Thyroid gland (tissue), 4 donors: ENCODE measurements at regions not wholly inside any gene's neighbourhood (a gene's known extent, or its start where the extent isn't known, plus 50 kb on each side); places are given as distances from the start of the nearest gene placed in this dataset.

Source experiments
- DNase-seq, 2 donors: peaks; one replicate each; pipeline ENCODE4 v3.0.0-alpha.2; 2019
- H3K27ac ChIP-seq, 3 donors: fragments of 200-600 bp; sonication (generic); 1 replicate in 2 of 3; 2 replicates in 1 of 3; pipeline ENCODE4 v1.5.1; 2016 to 2019; ENCODE audit warnings: mild to moderate bottlenecking in 1 of 3, moderate library complexity in 1 of 3
- H3K27me3 ChIP-seq: fragments of 200-600 bp; sonication (generic); one replicate; pipeline ENCODE4 v1.5.1; 2019
- H3K36me3 ChIP-seq, 2 donors: fragments of 200-600 bp; sonication (generic); one replicate each; pipeline ENCODE4 v1.5.1; 2016 to 2019
- H3K4me1 ChIP-seq, 2 donors: fragments of 200-600 bp; sonication (generic); one replicate each; pipeline ENCODE4 v1.5.1; 2017 to 2019
- H3K4me3 ChIP-seq, 3 donors: fragments of 200-600 bp; sonication (generic); replicated peaks in 1 of 3; 1 replicate in 2 of 3; 2 replicates in 1 of 3; pipeline ENCODE4 v1.5.1; 2016; ENCODE audit warnings: mild to moderate bottlenecking in 1 of 3
- H3K9me3 ChIP-seq: fragments of 200-600 bp; sonication (generic); one replicate; pipeline ENCODE4 v1.5.1; 2017
- POLR2A ChIP-seq, 2 donors: fragments of 450-650 bp; IDR thresholded peaks; one replicate each; pipeline ENCODE4 v1.6.1; 2017; ENCODE audit warnings: antibody characterized with exemption in 2 of 2, mild to moderate bottlenecking in 2 of 2, moderate library complexity in 1 of 2
- WGBS, 2 donors: methylation state at CpG; one replicate each; pipeline ENCODE4 v1.1.5; 2017; 5-methylcytosine and 5-hydroxymethylcytosine counted together
- intact Hi-C: fragments of 100-400 bp; cut with DNase I; formaldehyde crosslinking; loops from one replicate; pipeline ENCODE4 v1.15.1; 2023
- TF ChIP-seq, protein P1 (sequence below), 6 experiments: fragments of 200-600 bp in 3 of 6; fragments of 450-650 bp in 3 of 6; sonication (generic) in 3 of 6; IDR thresholded peaks; one replicate each; pipeline ENCODE4 v1.5.1; 2016 to 2019; ENCODE audit warnings: antibody characterized with exemption in 6 of 6, mild to moderate bottlenecking in 2 of 6, inconsistent platforms in 1 of 6, moderate library complexity in 1 of 6

- Histone ChIP-seq H3K4me1 (no peaks in the 10 kb centered on the region), H3K36me3 (no peaks in the 10 kb centered on the region), H3K9me3 (no peaks in the 10 kb centered on the region), H3K4me3 (no peak overlapping the region), H3K27ac (no peak overlapping the region), H3K27me3 (no peaks in the 10 kb centered on the region)
- WGBS, 2 donors, result 94 to 97% methylated on average over 4 of the region's 4 CpGs
- intact Hi-C loops, result no loop called here
- TF ChIP-seq POLR2A (IDR thresholded peaks at IDR 0.05), result no peak
- TF ChIP-seq, protein P1, sequence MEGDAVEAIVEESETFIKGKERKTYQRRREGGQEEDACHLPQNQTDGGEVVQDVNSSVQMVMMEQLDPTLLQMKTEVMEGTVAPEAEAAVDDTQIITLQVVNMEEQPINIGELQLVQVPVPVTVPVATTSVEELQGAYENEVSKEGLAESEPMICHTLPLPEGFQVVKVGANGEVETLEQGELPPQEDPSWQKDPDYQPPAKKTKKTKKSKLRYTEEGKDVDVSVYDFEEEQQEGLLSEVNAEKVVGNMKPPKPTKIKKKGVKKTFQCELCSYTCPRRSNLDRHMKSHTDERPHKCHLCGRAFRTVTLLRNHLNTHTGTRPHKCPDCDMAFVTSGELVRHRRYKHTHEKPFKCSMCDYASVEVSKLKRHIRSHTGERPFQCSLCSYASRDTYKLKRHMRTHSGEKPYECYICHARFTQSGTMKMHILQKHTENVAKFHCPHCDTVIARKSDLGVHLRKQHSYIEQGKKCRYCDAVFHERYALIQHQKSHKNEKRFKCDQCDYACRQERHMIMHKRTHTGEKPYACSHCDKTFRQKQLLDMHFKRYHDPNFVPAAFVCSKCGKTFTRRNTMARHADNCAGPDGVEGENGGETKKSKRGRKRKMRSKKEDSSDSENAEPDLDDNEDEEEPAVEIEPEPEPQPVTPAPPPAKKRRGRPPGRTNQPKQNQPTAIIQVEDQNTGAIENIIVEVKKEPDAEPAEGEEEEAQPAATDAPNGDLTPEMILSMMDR (IDR thresholded peaks at IDR 0.05), result no peak
- DNase-seq, result no peak
These were observed 71.2 kb upstream of the ZMYND8 start for GRCh38 chr20:47427746-47428145.

DNA sequence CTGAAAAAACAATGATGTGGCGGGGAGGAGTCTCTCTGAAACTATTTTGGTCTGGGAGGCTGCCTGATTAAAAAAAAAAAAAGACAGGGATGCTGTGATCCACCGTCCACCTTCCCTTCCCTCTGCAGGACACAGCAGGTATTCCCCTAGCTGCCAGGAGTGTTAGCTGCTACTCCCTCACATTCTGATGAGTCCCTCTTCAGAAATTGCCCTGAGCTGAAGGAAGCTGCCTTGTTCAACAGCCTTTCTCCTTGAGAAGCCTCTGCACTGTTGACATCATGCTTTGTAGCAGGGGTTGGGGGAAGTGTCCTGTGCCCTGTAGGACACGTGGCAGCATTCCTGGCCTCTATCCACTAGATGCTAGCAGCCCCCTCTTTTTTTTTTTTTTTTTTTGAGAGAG is 71.7 kb upstream of the ZMYND8 start:
- Histone ChIP-seq H3K36me3 (no peaks in the 10 kb centered on the region), H3K27ac (no peak overlapping the region), H3K4me1 (no peaks in the 10 kb centered on the region), H3K4me3 (no peak overlapping the region), H3K9me3 (no peaks in the 10 kb centered on the region), H3K27me3 (no peaks in the 10 kb centered on the region)
- DNase-seq, result no peak
- TF ChIP-seq, protein P1 (IDR thresholded peaks at IDR 0.05), result no peak
- TF ChIP-seq POLR2A (IDR thresholded peaks at IDR 0.05), result no peak
- 49 to 69% methylated on average over 3 of the region's 3 CpGs for WGBS, 2 donors
- intact Hi-C loops, result no loop called here

- intact Hi-C loops, result no loop called here
- Histone ChIP-seq H3K4me3 (no peak overlapping the region), H3K4me1 (no peaks in the 10 kb centered on the region), H3K27me3 (no peaks in the 10 kb centered on the region), H3K9me3 (no peaks in the 10 kb centered on the region), H3K27ac (no peak overlapping the region), H3K36me3 (no peaks in the 10 kb centered on the region)
- WGBS, 2 donors, result 74 to 85% methylated on average over 4 of the region's 4 CpGs
- DNase-seq, result no peak
- TF ChIP-seq, protein P1 (IDR thresholded peaks at IDR 0.05), result no peak
- TF ChIP-seq POLR2A (IDR thresholded peaks at IDR 0.05), result no peak
These were observed 72.4 kb upstream of the ZMYND8 start for GRCh38 chr20:47428851-47429336.

DNA sequence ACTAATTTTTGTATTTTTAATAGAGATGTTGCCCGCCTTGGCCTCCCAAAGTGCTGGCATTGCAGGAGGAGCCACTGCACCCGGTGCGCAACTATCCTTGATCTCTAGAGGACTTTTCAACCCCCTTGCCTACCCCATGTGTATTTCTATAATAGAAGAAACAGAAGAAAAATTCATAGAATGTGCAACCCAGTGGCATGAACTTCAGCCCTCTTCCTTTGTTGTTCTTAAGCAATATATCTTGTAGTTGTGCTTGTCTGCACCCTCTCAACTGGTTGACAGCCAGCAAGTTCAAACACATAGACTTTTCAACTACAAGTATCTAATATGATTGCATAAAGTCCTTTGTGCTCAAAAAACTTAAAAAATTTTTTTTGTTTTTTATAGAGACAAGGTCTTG is 72.3 kb upstream of the NCOA3 start:
- Histone ChIP-seq H3K27ac (no peak overlapping the region), H3K27me3 (no peaks in the 10 kb centered on the region), H3K36me3 (no peaks in the 10 kb centered on the region), H3K9me3 (no peaks in the 10 kb centered on the region), H3K4me1 (no peaks in the 10 kb centered on the region), H3K4me3 (no peak overlapping the region)
- WGBS, 2 donors, result 91 to 98% methylated on average over 3 of the region's 3 CpGs
- TF ChIP-seq, protein P1 (IDR thresholded peaks at IDR 0.05), result no peak
- no peak for TF ChIP-seq POLR2A (IDR thresholded peaks at IDR 0.05)
- DNase-seq, result no peak
- intact Hi-C loops, result no loop called here

DNA sequence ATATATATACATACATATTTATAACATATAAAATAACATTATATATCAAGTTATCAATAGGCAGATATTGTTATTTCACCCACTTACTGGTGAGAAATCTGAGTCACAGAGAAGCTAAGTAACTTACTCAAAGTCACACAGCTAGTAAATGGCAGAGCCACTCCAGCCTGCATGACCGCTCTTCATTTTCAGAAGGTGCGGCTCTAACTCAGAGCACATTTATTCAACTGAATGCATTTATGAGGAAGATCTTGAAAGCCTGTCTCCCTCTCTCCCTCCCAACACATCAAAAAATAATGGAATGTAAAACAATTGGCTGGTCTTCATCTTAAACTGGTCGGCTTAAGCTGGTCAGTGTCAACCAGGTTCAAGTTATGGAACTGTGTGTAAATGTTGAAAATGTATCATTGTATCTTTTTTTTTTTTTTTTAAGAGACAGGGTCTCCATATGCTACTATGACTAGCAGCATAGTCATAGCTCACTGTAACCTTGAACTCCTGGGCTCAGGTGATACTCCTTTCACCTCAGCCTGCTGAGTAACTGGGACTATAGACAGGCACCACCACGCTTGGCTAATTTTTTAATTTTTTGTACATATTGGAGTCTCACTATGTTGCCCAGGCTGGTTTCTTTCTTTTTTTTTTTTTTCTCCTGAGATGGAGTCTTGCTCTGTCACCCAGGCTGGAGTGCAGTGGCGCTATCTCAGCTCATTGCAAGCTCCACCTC is 70.7 kb upstream of the NCOA3 start:
- no peak overlapping the region for H3K4me3 ChIP-seq
- no peak for DNase-seq
- H3K27me3 ChIP-seq, result no peaks in the 10 kb centered on the region
- no peak overlapping the region for H3K27ac ChIP-seq
- H3K9me3 ChIP-seq, result no peaks in the 10 kb centered on the region
- no peaks in the 10 kb centered on the region for H3K4me1 ChIP-seq
- WGBS, 2 donors, result 85 to 91% methylated on average over 5 of the region's 5 CpGs
- intact Hi-C loops, result no loop called here
- no peaks in the 10 kb centered on the region for H3K36me3 ChIP-seq
- no peak for TF ChIP-seq POLR2A (IDR thresholded peaks at IDR 0.05)
- TF ChIP-seq, protein P1 (IDR thresholded peaks at IDR 0.05), result no peak
